PFSK-1 (cell line): ENCODE measurements at regions not wholly inside any gene's neighbourhood (a gene's known extent, or its start where the extent isn't known, plus 50 kb on each side); places are given as distances from the start of the nearest gene placed in this dataset.

ENCODE experiments used
- FOXP2 ChIP-seq: optimal IDR thresholded peaks from 2 replicates; pipeline ENCODE3; 2011; ENCODE audit warnings: borderline replicate concordance, control low read depth, inconsistent platforms; ENCODE audit not compliant: insufficient read depth; ENCODE audit errors: extremely low read length, extremely low read depth
- POLR2AphosphoS5 ChIP-seq: IDR thresholded peaks from 2 replicates; pipeline ENCODE4 v1.6.1; 2012; ENCODE audit warnings: low read depth, mild to moderate bottlenecking, control low read depth, low read length, moderate library complexity
- REST ChIP-seq, 2 experiments: IDR thresholded peaks; 2 replicates each; pipeline versions ENCODE4 v1.6.1 to v1.8.0; 2011 to 2012; ENCODE audit warnings: low read depth in 2 of 2, low read length in 2 of 2, control low read depth in 1 of 2, inconsistent platforms in 1 of 2, mild to moderate bottlenecking in 1 of 2, moderate library complexity in 1 of 2; ENCODE audit not compliant: insufficient read depth in 1 of 2
- SIN3A ChIP-seq: IDR thresholded peaks from 2 replicates; pipeline ENCODE4 v1.6.1; 2012; ENCODE audit warnings: mild to moderate bottlenecking, low read length, moderate library complexity, borderline replicate concordance; ENCODE audit not compliant: insufficient read depth
- TAF1 ChIP-seq: IDR thresholded peaks from 2 replicates; pipeline ENCODE4 v1.6.1; 2012; ENCODE audit warnings: low read length, control low read depth, borderline replicate concordance; ENCODE audit not compliant: insufficient read depth

- TF ChIP-seq REST (IDR thresholded peaks at IDR 0.05; ENCODE audit: insufficient read depth in 1 of 2, low read depth in 2 of 2, low read length in 2 of 2) (no peak), FOXP2 (no peak), POLR2AphosphoS5 (no peak), TAF1 (no peak), SIN3A (no peak)
These were observed 346.9 kb downstream of the MEIS1 start for GRCh38 chr2:66781804-66782203.

- TF ChIP-seq POLR2AphosphoS5 (no peak), TAF1 (no peak), SIN3A (no peak), REST (IDR thresholded peaks at IDR 0.05; ENCODE audit: insufficient read depth in 1 of 2, low read depth in 2 of 2, low read length in 2 of 2) (no peak), FOXP2 (no peak)
These were observed 347.9 kb downstream of the MEIS1 start for GRCh38 chr2:66782780-66783361.

- no peak for TF ChIP-seq FOXP2
- TF ChIP-seq REST (IDR thresholded peaks at IDR 0.05; ENCODE audit: insufficient read depth in 1 of 2, low read depth in 2 of 2, low read length in 2 of 2) = no peak
- no peak for TF ChIP-seq POLR2AphosphoS5
- no peak for TF ChIP-seq TAF1
- TF ChIP-seq SIN3A = no peak
These were observed 354.8 kb downstream of the MEIS1 start for GRCh38 chr2:66789741-66790140.

GRCh38 chr2:66790651-66791181 is 355.8 kb downstream of the MEIS1 start:
- TF ChIP-seq REST (IDR thresholded peaks at IDR 0.05; ENCODE audit: insufficient read depth in 1 of 2, low read depth in 2 of 2, low read length in 2 of 2) (no peak), SIN3A (no peak), POLR2AphosphoS5 (no peak), TAF1 (no peak), FOXP2 (no peak)
